Kidney (tissue), 13 donors: ENCODE measurements at regions not wholly inside any gene's neighbourhood (a gene's known extent, or its start where the extent isn't known, plus 50 kb on each side); places are given as distances from the start of the nearest gene placed in this dataset.

Source experiments
- DNase-seq, 5 donors: peaks; one replicate each; pipeline ENCODE4 v3.0.0-alpha.2; 2013 to 2020
- FAIRE-seq: peaks from 2 replicates; lab custom pipeline; 2012; peaks lifted over from hg19 to GRCh38; lab: Jason Lieb, UNC
- H3K27ac ChIP-seq, 2 donors: one replicate each; pipeline ENCODE4 v1.7.0; 2013; ENCODE audit warnings: low read depth in 2 of 2, low read length in 2 of 2, inconsistent platforms in 1 of 2
- H3K27me3 ChIP-seq: one replicate; pipeline ENCODE4 v1.7.1; 2013; ENCODE audit warnings: low read length, inconsistent platforms; ENCODE audit not compliant: control insufficient read depth, insufficient read depth
- H3K36me3 ChIP-seq, 3 donors: one replicate each; pipeline versions ENCODE4 v1.7.0 to v1.7.1; 2013; ENCODE audit warnings: low read length in 3 of 3, control low read depth in 1 of 3, inconsistent platforms in 1 of 3; ENCODE audit not compliant: insufficient read depth in 3 of 3, control insufficient read depth in 2 of 3
- H3K4me1 ChIP-seq, 3 donors: one replicate each; pipeline versions ENCODE4 v1.7.0 to v1.7.1; 2013; ENCODE audit warnings: low read length in 3 of 3, inconsistent platforms in 1 of 3, low read depth in 1 of 3; ENCODE audit not compliant: control insufficient read depth in 2 of 3, insufficient read depth in 2 of 3
- H3K4me3 ChIP-seq, 3 donors: one replicate each; pipeline versions ENCODE4 v1.7.0 to v1.8.1; 2013; ENCODE audit warnings: low read length in 3 of 3, control low read depth in 1 of 3, inconsistent platforms in 1 of 3
- H3K9ac ChIP-seq, 3 donors: one replicate each; pipeline versions ENCODE4 v1.7.0 to v1.7.1; 2013; ENCODE audit warnings: low read length in 3 of 3, control low read depth in 1 of 3, inconsistent platforms in 1 of 3
- H3K9me3 ChIP-seq, 3 donors: one replicate each; pipeline versions ENCODE4 v1.7.0 to v1.7.1; 2013; ENCODE audit warnings: low read length in 3 of 3, control low read depth in 1 of 3, inconsistent platforms in 1 of 3; ENCODE audit not compliant: control insufficient read depth in 2 of 3, insufficient read depth in 1 of 3
- CTCF ChIP-seq: IDR thresholded peaks from 3 replicates; pipeline ENCODE4 v1.5.1; 2012; ENCODE audit warnings: mild to moderate bottlenecking, moderate library complexity, borderline replicate concordance; ENCODE audit not compliant: insufficient read depth; ENCODE audit errors: extremely low read depth
- intact Hi-C: fragments of 100-400 bp; cut with DNase I; formaldehyde crosslinking; loops from one replicate; pipeline ENCODE4 v1.11.1; 2022
- donor health status: control.
- donor health status: control.
- donor health status: control.
- donor health status: control.
- donor health status: control.
- donor health status: DM: yes; HTN: yes; CAD: no.
- donor health status: Normal renal cell carcinoma (clear cell type).

- Histone ChIP-seq H3K9me3 (peaks cover 0 to 9% (median 0%) of the 10 kb centered on the region in 3 donors), H3K27ac (no peak overlapping the region), H3K4me3 (no peak overlapping the region), H3K36me3 (no peaks in the 10 kb centered on the region), H3K4me1 (no peaks in the 10 kb centered on the region), H3K9ac (no peak overlapping the region), H3K27me3 (no peaks in the 10 kb centered on the region)
- TF ChIP-seq CTCF: no peak
- FAIRE-seq (no peak), DNase-seq (no peak)
- intact Hi-C loops: no loop called here
Measured at GRCh38 chr16:88276591-88276990, 106.2 kb upstream of the ZNF469 start.

GRCh38 chr16:88279998-88280397, 102.8 kb upstream of the ZNF469 start:
- Histone ChIP-seq H3K9ac (no peak overlapping the region), H3K9me3 (peaks cover 0 to 9% (median 0%) of the 10 kb centered on the region in 3 donors), H3K27me3 (no peaks in the 10 kb centered on the region), H3K4me3 (no peak overlapping the region), H3K27ac (no peak overlapping the region), H3K4me1 (no peaks in the 10 kb centered on the region), H3K36me3 (no peaks in the 10 kb centered on the region)
- intact Hi-C loops: no loop called here
- TF ChIP-seq CTCF: no peak
- DNase-seq: peak in 1 of 5 donors; percentile 10
- FAIRE-seq: no peak

GRCh38 chr16:88281858-88282563, 100.7 kb upstream of the ZNF469 start:
- FAIRE-seq: no peak
- H3K36me3 ChIP-seq: no peaks in the 10 kb centered on the region
- TF ChIP-seq CTCF: no peak

More at GRCh38 chr16:88281858-88282563, 100.7 kb upstream of the ZNF469 start:
- H3K9me3 ChIP-seq: peaks cover 0 to 13% (median 2%) of the 10 kb centered on the region in 3 donors
- no peak overlapping the region for H3K27ac ChIP-seq
- H3K27me3 ChIP-seq: no peaks in the 10 kb centered on the region
- intact Hi-C loops: no loop called here
- H3K4me3 ChIP-seq: no peak overlapping the region
- peak in 2 of 5 donors; percentile 35 to 73 for DNase-seq
- H3K9ac ChIP-seq: no peak overlapping the region
- H3K4me1 ChIP-seq: no peaks in the 10 kb centered on the region
